GM19023 (cell line): ENCODE measurements at regions not wholly inside any gene's neighbourhood (a gene's known extent, or its start where the extent isn't known, plus 50 kb on each side); places are given as distances from the start of the nearest gene placed in this dataset.

ENCODE experiments used
- ATAC-seq: cut with Tn5 transposase; IDR thresholded peaks from one replicate; pipeline ENCODE4 v1.9.1; 2021; ENCODE audit warnings: mild to moderate bottlenecking, moderate library complexity; ENCODE audit not compliant: unreplicated experiment

DNA sequence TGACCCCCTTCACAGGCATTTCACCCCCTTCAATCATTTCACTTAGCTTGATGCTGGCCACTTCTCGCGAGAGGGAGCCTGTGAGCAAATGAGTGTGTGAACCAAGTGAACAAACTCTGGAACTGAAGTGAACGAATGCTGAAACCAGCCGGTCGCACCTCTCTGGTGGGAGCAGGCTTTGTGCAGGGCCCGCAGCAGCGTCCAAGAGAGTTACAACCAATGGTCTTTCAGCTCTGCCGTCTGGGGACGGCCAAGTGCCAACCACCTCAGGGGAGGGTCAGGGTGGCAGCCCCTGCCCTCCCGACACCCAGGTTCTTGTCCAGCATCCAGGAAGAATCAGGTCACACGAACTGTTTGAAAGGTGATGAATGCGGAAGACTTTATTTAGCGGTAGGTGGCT lies 764.0 kb downstream of the SUCLG1 start:
- ATAC-seq: no peak

GRCh38 chr2:83689402-83689801 lies 769.7 kb downstream of the SUCLG1 start:
- ATAC-seq: no peak

DNA sequence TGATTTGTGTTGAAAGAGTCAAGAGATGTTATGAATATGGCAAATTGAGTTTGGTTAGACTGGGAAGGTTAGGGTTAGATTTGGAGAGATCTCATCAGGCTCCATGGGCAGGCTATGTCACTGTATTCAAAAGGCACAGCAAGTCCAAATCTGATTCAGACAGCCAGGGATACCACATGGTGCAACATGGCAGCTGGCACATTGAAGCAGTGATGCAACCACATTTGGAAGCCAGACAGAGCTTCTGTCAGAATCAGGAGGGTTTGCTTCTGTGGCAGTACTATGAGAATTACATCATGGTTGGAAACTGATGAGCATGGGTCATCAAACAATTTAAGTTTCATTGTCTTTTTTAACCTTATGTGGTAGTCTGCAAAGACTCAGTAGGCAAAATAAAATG lies 772.2 kb downstream of the SUCLG1 start:
- no peak for ATAC-seq

DNA sequence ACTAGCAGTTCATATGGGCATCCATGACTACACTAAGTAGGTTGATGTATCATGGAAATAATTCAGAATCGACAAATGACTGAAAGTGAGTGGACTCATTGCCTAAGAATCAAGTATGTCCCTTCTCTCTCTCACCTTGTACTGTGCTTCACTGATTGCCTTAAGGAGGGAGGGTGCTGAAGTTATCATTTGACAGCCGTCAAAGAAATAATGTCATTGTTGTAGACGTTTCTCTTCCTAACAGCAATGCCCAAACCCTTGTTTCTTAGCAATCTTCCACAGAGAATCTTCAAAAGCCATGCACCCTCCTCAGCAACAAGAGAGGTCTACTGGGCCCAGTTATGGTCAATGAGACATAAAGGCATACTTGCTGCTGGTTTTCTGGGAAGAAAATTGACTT lies 785.0 kb downstream of the SUCLG1 start:
- ATAC-seq: no peak

DNA sequence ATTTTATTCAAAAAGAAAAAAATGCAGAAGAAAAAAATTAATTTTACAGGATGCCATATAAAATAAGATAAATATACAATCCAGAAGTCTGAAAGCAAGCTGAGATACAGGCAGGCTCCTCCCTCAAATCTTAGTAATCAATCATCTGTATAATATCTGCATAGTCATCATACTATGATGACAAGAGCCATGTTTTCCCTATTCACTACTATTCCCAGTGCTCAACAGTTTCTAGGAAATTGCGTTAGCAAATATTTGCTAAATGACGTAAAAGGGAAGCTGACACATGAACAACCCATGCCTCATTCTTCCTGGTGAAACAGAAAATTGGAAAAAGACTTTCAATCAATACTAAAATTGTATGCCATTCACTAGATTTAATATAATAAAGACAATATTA lies 793.2 kb downstream of the SUCLG1 start:
- no peak for ATAC-seq

GRCh38 chr2:83665154-83665553 lies 793.9 kb downstream of the SUCLG1 start:
- ATAC-seq: no peak

- ATAC-seq: no peak
These were observed 797.4 kb downstream of the SUCLG1 start for GRCh38 chr2:83661711-83662110.

DNA sequence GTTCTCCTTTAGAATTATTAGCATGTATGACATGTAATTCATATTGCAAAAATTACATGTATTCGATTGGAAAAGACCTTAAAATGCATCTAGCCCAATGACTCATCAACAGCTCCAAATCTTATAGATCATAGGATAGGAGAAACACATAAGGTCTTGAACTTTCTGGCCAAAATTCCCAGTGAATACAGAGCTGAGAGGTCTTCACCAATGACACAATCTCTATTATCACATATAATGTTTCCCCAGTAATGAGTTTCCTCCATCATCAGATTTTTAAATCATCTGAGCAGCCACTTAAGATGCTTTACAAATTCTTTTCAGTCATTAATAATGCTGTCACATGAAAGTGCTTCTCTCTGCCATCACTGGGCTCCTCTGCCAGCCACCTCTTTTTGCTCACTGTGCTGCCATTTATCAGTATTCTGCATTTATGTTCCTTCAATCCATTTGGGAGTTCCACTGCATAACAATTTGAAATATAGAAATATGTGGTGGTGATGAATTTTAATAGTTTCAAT lies 804.9 kb downstream of the SUCLG1 start:
- ATAC-seq: no peak

DNA sequence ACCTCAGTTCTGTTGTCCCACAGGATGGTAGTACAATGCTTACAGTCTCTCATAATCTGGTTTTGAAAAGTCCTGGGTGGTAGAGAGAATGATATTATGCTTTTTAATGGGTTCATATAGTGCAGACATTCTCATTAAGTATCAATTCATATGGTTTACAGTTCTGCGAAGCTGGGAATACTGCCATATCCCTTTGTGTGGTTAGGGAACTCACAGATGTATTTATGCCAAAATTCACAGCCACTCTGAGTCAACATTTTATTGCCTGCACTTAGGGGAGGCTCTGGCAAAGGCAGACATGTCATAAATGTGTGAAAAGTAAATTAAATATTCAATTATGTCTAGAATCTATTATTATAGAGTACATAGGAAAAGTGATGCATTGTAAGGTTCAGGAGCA lies 808.2 kb downstream of the SUCLG1 start:
- no peak for ATAC-seq

GRCh38 chr2:83650161-83650560 lies 808.9 kb downstream of the SUCLG1 start:
- no peak for ATAC-seq

DNA sequence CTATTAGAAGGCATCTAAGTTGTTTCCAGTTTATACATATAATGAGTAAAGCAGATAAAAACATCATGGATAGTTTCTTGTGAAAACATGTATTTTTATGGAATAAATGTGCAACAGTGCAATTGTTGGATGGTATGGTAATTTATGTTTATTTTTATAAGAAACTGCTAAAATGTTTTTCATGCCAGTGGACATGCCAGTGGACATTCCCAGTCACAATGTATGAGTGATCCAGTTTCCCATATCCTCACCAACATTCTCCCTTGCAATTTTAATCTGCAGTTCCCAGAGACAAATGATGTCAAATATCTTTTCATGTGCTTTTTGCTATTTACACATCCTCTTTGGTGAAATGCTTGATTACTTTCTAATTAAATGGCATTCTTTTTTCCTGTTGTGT lies 818.6 kb downstream of the SUCLG1 start:
- ATAC-seq: no peak

DNA sequence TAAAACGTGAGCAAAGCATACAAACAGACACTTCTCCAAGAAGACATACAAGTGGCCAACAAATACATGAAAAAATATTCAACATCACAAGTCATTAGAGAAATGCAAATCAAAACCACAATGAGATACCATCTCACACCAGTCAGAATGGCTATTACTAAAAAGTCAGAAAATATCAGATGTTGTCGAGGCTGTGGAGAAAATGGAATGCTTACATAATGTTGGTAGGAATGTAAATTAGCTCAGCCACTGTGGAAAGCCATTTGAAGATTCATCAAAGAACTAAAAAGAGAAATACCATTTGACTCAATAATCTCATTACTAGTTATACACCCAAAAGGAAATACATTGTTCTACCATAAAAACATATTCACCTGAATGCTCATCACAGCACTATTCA lies 825.7 kb downstream of the SUCLG1 start:
- ATAC-seq: no peak

DNA sequence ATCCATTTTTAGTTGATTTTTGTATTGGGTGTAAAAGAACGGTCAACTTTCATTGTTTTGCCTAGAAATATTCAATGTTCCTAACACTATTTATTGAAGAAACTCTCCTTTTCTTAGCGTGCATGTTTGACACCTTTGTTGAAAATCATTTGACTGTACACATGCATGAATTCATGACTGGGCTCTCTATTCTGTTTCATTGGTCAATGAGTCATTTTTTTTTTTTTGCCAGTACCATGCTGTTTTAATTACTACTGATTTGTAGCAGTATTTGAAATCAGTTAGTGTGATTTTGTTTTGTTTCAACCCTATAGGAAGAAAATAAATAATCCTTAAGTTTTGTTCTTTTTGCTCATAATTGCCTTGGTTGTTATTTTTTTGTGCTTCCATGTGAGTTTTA lies 828.7 kb downstream of the SUCLG1 start:
- ATAC-seq: no peak

DNA sequence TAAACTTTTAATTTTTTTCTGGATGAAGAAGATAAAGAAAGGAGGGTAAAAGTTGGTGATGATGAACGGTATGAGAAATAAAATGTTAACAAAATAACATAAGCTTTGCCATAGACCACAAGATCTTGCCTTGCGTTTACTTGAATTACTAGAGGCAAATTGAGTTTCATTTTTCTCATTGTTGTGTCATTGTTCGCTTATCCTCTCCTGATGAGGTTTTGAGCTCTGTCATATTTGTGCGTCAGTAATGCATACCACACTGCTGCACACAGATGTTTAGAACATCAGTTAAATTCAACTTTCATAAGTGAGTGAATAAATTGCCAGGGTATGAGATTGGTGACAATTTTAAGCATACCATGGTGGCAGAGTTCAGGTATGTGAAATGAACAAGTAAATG lies 843.6 kb downstream of the SUCLG1 start:
- no peak for ATAC-seq

- ATAC-seq: no peak
These were observed 845.9 kb downstream of the SUCLG1 start for GRCh38 chr2:83613178-83613577.

GRCh38 chr2:83602753-83603152 lies 856.3 kb downstream of the SUCLG1 start:
- ATAC-seq: no peak

DNA sequence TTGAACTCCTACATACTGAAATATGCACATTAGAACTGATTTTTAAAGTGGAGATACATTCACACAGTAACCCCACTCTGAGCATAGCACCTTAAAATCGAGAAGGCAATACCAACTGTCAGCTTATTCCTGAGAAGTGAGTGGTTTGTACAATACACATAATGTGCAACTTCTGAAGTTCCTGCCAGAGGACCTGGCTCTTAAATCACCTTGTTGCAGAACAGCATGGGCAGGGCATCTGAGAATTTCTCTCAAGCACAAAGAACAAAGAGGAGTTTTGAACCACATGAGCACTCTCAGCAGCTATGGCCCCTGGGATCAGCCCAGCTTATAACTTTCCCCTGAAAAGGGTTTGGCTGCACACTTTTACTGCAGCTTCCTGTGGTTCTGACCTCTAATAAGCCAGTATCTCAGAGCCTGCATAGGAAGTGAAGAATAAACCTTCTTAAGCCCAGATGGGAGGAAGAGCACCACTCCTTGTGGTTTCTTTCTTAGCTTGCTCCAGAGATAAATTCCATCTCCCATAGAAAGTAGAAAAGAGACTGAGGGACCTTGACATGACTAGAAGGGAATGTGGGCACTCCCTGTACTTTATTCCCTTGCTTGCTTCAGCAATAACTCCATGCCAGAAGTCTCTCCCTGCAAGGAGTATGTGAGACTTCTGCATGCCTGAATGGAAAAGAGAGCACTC lies 862.3 kb downstream of the SUCLG1 start:
- ATAC-seq: no peak

DNA sequence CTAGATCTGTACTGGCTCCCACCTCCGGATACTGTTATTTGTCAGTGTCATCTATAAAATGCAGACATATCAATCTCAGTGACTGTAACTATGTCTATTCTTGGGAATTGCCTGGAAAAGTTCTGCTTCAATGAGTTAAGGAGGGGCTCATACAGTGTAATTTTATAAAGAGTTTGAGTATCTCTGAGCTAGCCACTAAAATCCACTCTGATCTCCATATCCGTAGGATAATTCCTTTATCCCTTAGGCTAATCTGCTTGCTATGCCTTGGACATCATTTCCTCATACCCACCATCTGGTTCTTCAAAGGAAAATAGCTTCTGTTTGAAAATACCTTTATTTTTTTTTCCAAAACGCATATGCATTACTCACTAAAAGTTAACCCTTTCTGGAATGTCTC lies 863.2 kb downstream of the SUCLG1 start:
- ATAC-seq: no peak

- no peak for ATAC-seq
These were observed 863.9 kb downstream of the SUCLG1 start for GRCh38 chr2:83595121-83595690.

DNA sequence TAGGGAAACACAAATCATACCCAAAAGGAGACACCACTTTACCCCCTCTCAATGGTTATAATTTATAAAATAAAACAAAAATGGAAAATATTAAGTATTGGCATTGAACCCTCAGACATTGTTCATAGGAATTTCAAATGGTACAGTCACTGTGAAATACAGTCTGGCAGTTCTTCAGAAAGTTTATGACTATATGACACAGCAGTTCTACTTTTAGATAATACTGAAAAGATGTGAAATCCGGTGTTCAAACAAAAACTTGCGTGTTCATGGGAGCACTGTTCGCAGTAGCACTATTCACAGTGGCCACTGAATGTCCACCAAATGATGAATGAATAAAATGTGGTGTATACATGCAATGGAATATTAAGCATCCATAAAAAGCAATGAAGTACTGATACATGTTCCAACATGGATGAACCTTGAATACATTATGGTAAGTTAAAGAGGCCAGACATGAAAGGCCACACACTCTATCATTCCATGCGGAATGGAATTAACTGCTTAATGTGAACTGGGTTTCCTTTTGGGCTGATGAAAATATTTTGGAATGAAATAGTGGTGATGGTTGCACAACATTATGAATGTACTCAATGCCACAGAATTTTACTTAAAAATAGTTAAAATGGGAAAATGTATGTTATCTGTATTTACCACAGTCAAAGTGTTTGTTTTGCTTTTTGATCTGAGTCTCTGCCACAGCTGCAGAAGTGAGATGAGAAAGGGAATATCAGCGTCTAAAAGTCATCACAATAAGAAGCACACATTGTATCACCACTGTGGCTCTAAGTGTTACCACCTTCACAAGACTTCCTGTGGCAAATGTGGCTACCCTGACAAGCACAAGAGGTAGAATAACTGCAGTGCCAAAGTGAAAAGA lies 864.6 kb downstream of the SUCLG1 start:
- ATAC-seq: no peak

DNA sequence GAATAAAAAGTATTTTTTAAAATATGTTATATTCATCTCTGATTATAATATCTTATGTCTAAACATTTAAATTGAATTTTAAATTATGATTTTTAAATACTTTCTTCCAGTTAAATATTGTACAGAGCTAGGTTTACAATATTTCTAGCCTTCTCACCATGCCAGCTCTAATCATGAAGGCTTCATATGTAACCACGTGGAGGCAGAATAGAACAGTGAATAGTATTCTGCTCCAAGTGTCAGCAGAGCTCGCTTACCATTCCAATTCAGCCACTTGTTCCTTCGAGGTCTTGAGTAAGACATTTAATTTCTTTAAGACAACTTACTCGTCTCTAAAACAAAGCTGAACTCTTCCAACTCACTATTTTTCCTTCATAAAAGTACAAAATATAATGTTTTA lies 871.8 kb downstream of the SUCLG1 start:
- no peak for ATAC-seq

DNA sequence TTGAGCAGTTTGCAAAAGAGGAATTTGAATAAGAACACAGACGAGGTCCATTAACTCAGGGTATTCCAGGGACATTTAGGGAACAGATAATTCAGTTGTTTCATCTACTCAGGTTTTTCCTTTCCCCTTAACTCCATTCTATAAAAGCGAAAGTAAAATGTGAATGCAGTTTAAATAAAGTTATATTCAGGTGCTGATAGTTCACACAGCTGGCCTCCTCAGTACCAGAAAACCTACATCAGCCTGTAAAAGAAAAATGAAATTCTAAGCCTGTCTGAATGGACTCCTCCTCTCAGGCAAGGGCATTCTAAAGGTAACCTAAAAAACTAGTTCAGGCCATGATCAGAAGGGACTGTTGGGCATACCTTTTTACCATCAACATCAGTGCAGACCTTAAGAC lies 873.8 kb downstream of the SUCLG1 start:
- ATAC-seq: no peak
